Naive B cell (primary cell): ENCODE measurements at regions not wholly inside any gene's neighbourhood (a gene's known extent, or its start where the extent isn't known, plus 50 kb on each side); places are given as distances from the start of the nearest gene placed in this dataset.
A peak's percentile ranks its signal among the peaks of the same experiment; 100 is the strongest.
"Not testable (repeated sequence)": the region's sequence is repeated elsewhere in the genome, so short reads cannot be mapped to it uniquely, and the experiment has no call there.

Experiments
- ATAC-seq, 2 donors: fragments of 150-1000 bp; cut with Tn5 transposase; 2 replicates each; pipeline ENCODE4 v1.10.0; 2021; ENCODE audit warnings: low read depth in 2 of 2, mild to moderate bottlenecking in 2 of 2, moderate library complexity in 2 of 2
- DNase-seq: peaks from one replicate; pipeline ENCODE4 v3.0.0; 2022
- H3K27ac Mint-ChIP-seq, 6 donors: one replicate each; pipeline ENCODE4 v1.8.0; 2020 to 2022; ENCODE audit warnings: mild to moderate bottlenecking in 6 of 6, mixed read lengths in 6 of 6, moderate library complexity in 5 of 6, inconsistent platforms in 2 of 6
- H3K27me3 Mint-ChIP-seq, 3 donors: one replicate each; pipeline ENCODE4 v1.8.0; 2021 to 2022; ENCODE audit warnings: mixed read lengths in 3 of 3, mild to moderate bottlenecking in 1 of 3
- H3K36me3 Mint-ChIP-seq, 2 donors: one replicate each; pipeline ENCODE4 v1.8.0; 2020 to 2022; ENCODE audit warnings: mixed read lengths in 2 of 2, inconsistent platforms in 1 of 2, mild to moderate bottlenecking in 1 of 2
- H3K4me1 Mint-ChIP-seq, 3 donors: one replicate each; pipeline ENCODE4 v1.8.0; 2020 to 2022; ENCODE audit warnings: mixed read lengths in 3 of 3, inconsistent platforms in 1 of 3, mild to moderate bottlenecking in 1 of 3, moderate library complexity in 1 of 3
- H3K4me3 Mint-ChIP-seq, 8 donors: one replicate each; pipeline ENCODE4 v1.8.0; 2020 to 2022; ENCODE audit warnings: mild to moderate bottlenecking in 8 of 8, mixed read lengths in 8 of 8, moderate library complexity in 8 of 8, inconsistent platforms in 2 of 8
- H3K9me3 Mint-ChIP-seq, 7 donors: one replicate each; pipeline ENCODE4 v1.8.0; 2020 to 2022; ENCODE audit warnings: mixed read lengths in 7 of 7, mild to moderate bottlenecking in 5 of 7, inconsistent platforms in 2 of 7, moderate library complexity in 1 of 7

- Mint-ChIP-seq H3K27ac (no peak overlapping the region), H3K4me1 (no peaks in the 10 kb centered on the region), H3K4me3 (no peak overlapping the region), H3K27me3 (no peaks in the 10 kb centered on the region), H3K9me3 (peaks cover 0 to 9% (median 2%) of the 10 kb centered on the region in 7 donors), H3K36me3 (no peaks in the 10 kb centered on the region)
- no peak for ATAC-seq
- no peak for DNase-seq
Measured at GRCh38 chr13:83765796-83766195, 116.5 kb downstream of the SLITRK1 start.

DNA sequence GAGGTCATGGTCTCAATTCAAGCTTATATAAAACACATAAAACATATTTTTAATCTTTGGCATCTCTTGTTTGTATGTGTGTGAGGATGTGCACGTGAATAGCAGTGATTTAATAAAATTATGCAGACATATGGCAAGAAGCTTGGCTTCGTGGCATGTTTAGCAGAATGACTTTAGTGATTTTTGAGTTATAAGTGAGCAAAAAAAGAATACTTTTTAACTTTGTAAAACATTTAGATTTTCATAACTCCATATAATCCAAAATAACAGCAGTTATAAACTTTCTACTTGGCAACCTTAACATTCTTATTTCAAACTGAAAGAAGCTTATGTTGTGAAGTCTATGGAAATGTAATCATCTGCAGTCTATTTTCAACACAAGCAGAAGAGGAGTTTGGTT is 120.6 kb downstream of the SLITRK1 start:
- H3K4me1 Mint-ChIP-seq: no peaks in the 10 kb centered on the region
- no peak for DNase-seq
- no peak overlapping the region for H3K27ac Mint-ChIP-seq
- no peak for ATAC-seq
- peaks cover 0 to 12% (median 4%) of the 10 kb centered on the region in 7 donors for H3K9me3 Mint-ChIP-seq
- H3K27me3 Mint-ChIP-seq: no peaks in the 10 kb centered on the region
- no peaks in the 10 kb centered on the region for H3K36me3 Mint-ChIP-seq
- H3K4me3 Mint-ChIP-seq: no peak overlapping the region

DNA sequence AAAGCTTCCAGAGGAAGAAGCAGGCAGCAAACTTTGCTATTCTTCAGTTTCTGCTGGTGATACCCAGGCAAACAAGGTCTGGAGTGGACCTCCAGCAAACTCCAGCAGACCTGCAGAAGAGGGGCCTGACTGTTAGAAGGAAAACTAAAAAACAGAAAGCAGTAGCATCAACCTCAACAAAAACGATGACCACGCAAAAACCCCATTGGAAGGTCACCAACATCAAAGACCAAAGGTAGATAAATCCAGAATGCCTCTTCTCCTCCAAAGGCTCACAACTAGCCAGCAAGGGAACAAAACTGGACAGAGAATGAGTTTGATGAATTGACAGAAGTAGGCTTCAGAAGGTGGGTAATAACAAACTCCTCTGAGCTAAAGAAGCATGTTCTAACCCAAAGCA is 127.1 kb downstream of the SLITRK1 start:
- H3K27me3 Mint-ChIP-seq, DNase-seq, H3K4me3 Mint-ChIP-seq, H3K27ac Mint-ChIP-seq, H3K36me3 Mint-ChIP-seq, ATAC-seq, H3K4me1 Mint-ChIP-seq: not testable (repeated sequence)
- H3K9me3 Mint-ChIP-seq: peaks cover 5 to 21% (median 14%) of the 10 kb centered on the region in 7 donors

GRCh38 chr13:83753912-83754624 is 128.2 kb downstream of the SLITRK1 start:
- no peak for DNase-seq
- Mint-ChIP-seq H3K4me3 (peak overlapping the region in 2 of 8 donors; percentile 0 to 37), H3K4me1 (no peaks in the 10 kb centered on the region), H3K36me3 (peaks cover 0 to 8% of the 10 kb centered on the region in 2 donors), H3K9me3 (peaks cover 3 to 21% (median 15%) of the 10 kb centered on the region in 7 donors), H3K27ac (no peak overlapping the region), H3K27me3 (no peaks in the 10 kb centered on the region)
- ATAC-seq: no peak

- Mint-ChIP-seq H3K4me1 (no peaks in the 10 kb centered on the region), H3K9me3 (peaks cover 1 to 19% (median 10%) of the 10 kb centered on the region in 7 donors), H3K27me3 (no peaks in the 10 kb centered on the region), H3K27ac (no peak overlapping the region), H3K36me3 (peaks cover 0 to 8% of the 10 kb centered on the region in 2 donors), H3K4me3 (no peak overlapping the region)
- DNase-seq (no peak), ATAC-seq (no peak)
Measured at GRCh38 chr13:83752141-83752540, 130.1 kb downstream of the SLITRK1 start.

DNA sequence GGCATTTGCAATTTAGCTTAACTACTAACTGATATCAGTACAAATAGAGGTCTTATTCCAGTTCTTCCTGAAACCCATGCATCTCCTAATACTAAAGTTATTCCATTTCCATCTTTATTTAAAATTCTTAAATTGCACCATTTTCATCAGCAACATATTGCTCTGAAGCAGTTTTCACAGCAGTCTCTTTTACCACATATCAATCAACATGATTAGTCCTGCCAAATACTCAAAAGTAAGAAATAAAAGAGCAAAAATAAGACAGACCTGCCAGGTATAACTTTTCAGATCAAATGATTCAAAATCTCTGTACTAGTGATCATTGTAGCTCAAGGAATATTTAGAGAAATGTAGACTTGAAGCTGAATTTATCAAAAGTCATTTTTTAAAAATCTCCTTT is 141.7 kb downstream of the SLITRK1 start:
- ATAC-seq: no peak
- H3K27ac Mint-ChIP-seq: no peak overlapping the region
- no peak for DNase-seq
- peaks cover 0 to 5% (median 3%) of the 10 kb centered on the region in 7 donors for H3K9me3 Mint-ChIP-seq
- no peaks in the 10 kb centered on the region for H3K4me1 Mint-ChIP-seq
- no peak overlapping the region for H3K4me3 Mint-ChIP-seq
- no peaks in the 10 kb centered on the region for H3K27me3 Mint-ChIP-seq
- no peaks in the 10 kb centered on the region for H3K36me3 Mint-ChIP-seq

- Mint-ChIP-seq H3K27me3 (no peaks in the 10 kb centered on the region), H3K4me1 (no peaks in the 10 kb centered on the region), H3K9me3 (peaks cover 0 to 4% (median 2%) of the 10 kb centered on the region in 7 donors), H3K4me3 (no peak overlapping the region), H3K27ac (no peak overlapping the region), H3K36me3 (no peaks in the 10 kb centered on the region)
- DNase-seq: no peak
- ATAC-seq: no peak
Measured at GRCh38 chr13:83738407-83738806, 143.9 kb downstream of the SLITRK1 start.

GRCh38 chr13:83733293-83733692 is 149.0 kb downstream of the SLITRK1 start:
- H3K27ac Mint-ChIP-seq: no peak overlapping the region
- no peak overlapping the region for H3K4me3 Mint-ChIP-seq
- H3K36me3 Mint-ChIP-seq: no peaks in the 10 kb centered on the region
- H3K4me1 Mint-ChIP-seq: no peaks in the 10 kb centered on the region
- peaks cover 0 to 4% (median 0%) of the 10 kb centered on the region in 7 donors for H3K9me3 Mint-ChIP-seq
- H3K27me3 Mint-ChIP-seq: no peaks in the 10 kb centered on the region
- DNase-seq (no peak), ATAC-seq (no peak)

DNA sequence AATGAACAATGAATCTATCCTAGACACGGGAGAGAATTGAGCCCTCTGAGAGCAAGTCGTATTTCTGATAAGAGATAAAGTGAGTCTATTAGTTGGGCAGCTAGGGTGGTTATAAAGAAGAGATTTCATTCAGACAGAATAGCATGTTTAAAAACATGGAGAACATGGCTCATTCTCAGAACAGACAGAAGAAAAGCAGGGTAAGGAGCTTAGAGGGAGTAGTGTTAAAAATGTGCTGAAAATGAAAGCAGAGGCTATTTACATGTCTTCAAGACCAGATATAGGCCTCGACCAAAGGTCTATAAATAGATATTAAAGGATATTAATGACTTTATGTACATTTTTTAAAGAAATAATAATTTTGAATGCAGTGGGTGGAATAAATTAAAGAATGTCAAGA is 149.5 kb downstream of the SLITRK1 start:
- H3K36me3 Mint-ChIP-seq: no peaks in the 10 kb centered on the region
- ATAC-seq: no peak
- no peak for DNase-seq
- H3K4me3 Mint-ChIP-seq: no peak overlapping the region
- no peak overlapping the region for H3K27ac Mint-ChIP-seq
- no peaks in the 10 kb centered on the region for H3K27me3 Mint-ChIP-seq
- H3K4me1 Mint-ChIP-seq: no peaks in the 10 kb centered on the region
- H3K9me3 Mint-ChIP-seq: peaks cover 0 to 4% (median 0%) of the 10 kb centered on the region in 7 donors

DNA sequence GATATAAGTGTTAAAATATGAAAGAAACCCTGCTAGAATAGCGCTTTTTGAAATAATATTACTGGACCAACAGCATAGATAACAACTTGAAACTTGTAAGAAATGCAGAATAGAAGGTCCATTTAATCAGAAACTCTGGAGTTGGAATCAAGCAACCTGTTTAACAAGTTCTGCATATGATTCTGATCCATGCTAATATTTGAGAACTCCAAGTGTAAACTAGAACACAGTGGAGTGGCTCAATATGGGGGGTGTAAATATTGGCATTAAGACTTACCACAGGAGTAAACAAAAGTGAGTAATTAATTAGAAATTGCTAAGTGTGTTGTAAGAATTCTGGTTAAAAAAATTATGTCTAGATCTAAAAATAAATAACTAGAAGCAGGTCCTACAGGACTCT is 151.2 kb downstream of the SLITRK1 start:
- no peaks in the 10 kb centered on the region for H3K36me3 Mint-ChIP-seq
- H3K9me3 Mint-ChIP-seq: peaks cover 0 to 3% (median 0%) of the 10 kb centered on the region in 7 donors
- no peaks in the 10 kb centered on the region for H3K27me3 Mint-ChIP-seq
- H3K4me3 Mint-ChIP-seq: no peak overlapping the region
- DNase-seq (no peak), ATAC-seq (no peak)
- H3K4me1 Mint-ChIP-seq: no peaks in the 10 kb centered on the region
- no peak overlapping the region for H3K27ac Mint-ChIP-seq

- H3K27me3 Mint-ChIP-seq: no peaks in the 10 kb centered on the region
- H3K27ac Mint-ChIP-seq: no peak overlapping the region
- peaks cover 0 to 2% (median 0%) of the 10 kb centered on the region in 7 donors for H3K9me3 Mint-ChIP-seq
- no peak for DNase-seq
- no peaks in the 10 kb centered on the region for H3K36me3 Mint-ChIP-seq
- ATAC-seq: no peak
- no peak overlapping the region for H3K4me3 Mint-ChIP-seq
- H3K4me1 Mint-ChIP-seq: no peaks in the 10 kb centered on the region
Measured at GRCh38 chr13:83730674-83731073, 151.6 kb downstream of the SLITRK1 start.

DNA sequence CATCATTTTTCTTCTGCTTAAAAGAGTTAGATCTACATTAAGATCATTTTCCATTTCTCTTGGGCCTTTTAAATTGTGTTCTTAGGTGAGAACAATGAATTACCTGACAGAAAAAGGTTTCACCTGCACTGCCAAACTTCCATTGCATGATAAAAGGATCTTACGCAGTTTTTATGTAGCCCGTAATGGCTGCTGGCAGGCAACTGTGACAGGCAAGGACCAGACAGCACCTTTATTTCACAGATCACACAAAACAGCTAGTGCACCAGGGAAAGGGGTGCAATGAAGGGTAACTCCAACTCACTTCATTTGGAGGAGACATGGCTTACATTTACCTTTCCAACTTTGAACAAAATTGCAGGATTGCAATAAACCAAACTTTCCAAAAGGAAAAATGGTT is 159.8 kb downstream of the SLITRK1 start:
- no peak for DNase-seq
- Mint-ChIP-seq H3K27ac (no peak overlapping the region), H3K36me3 (no peaks in the 10 kb centered on the region), H3K4me3 (no peak overlapping the region), H3K27me3 (no peaks in the 10 kb centered on the region), H3K4me1 (no peaks in the 10 kb centered on the region), H3K9me3 (peaks cover 0 to 4% (median 0%) of the 10 kb centered on the region in 7 donors)
- ATAC-seq: no peak

DNA sequence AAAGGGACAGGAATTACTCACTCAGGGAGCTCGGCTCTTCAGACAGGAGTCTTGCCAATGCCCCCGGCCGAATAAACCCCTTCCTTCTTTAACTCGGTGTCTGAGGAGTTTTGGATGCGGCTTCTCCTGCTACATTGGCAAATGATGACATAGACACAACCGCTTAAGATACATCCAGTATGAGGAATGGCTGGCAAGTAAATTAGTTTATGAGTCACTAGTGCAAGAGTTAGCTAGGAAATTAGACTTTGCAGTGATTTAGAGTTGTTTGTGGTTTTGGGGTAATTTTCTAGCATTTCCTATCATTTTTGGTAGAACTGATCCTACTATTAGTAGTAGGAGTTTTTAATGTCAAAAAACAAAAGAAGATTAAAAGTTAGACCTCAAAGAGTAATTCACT is 166.2 kb downstream of the SLITRK1 start:
- no peaks in the 10 kb centered on the region for H3K4me1 Mint-ChIP-seq
- DNase-seq (no peak), ATAC-seq (no peak)
- no peak overlapping the region for H3K27ac Mint-ChIP-seq
- no peaks in the 10 kb centered on the region for H3K27me3 Mint-ChIP-seq
- no peak overlapping the region for H3K4me3 Mint-ChIP-seq
- H3K9me3 Mint-ChIP-seq: peaks cover 0 to 8% (median 0%) of the 10 kb centered on the region in 7 donors
- no peaks in the 10 kb centered on the region for H3K36me3 Mint-ChIP-seq

DNA sequence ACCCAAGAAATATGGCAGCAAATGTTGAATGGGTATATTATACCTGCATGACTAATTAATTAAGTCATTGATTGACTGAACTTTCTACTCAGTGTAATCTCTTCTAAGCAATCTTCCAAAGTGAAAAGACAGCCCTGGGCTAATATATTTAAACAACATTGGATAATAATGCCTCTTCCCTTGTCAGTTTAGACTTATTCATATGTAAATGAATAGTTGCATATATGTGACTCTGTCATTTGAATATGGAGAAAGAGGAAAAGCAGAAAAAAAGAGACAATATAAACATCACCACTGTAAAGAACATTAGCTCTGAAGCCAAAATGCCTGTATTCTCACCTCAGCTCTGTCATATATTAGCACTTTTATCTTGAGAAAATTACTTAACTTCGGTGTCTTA is 168.0 kb downstream of the SLITRK1 start:
- DNase-seq: no peak
- no peak overlapping the region for H3K27ac Mint-ChIP-seq
- ATAC-seq: no peak
- no peaks in the 10 kb centered on the region for H3K4me1 Mint-ChIP-seq
- no peak overlapping the region for H3K4me3 Mint-ChIP-seq
- no peaks in the 10 kb centered on the region for H3K36me3 Mint-ChIP-seq
- H3K9me3 Mint-ChIP-seq: peaks cover 0 to 8% (median 0%) of the 10 kb centered on the region in 7 donors
- no peaks in the 10 kb centered on the region for H3K27me3 Mint-ChIP-seq

GRCh38 chr13:83710133-83710515 is 172.2 kb downstream of the SLITRK1 start:
- Mint-ChIP-seq H3K36me3 (no peaks in the 10 kb centered on the region), H3K27me3 (no peaks in the 10 kb centered on the region), H3K4me3 (no peak overlapping the region), H3K27ac (no peak overlapping the region), H3K9me3 (peaks cover 0 to 5% (median 0%) of the 10 kb centered on the region in 7 donors), H3K4me1 (no peaks in the 10 kb centered on the region)
- ATAC-seq (no peak), DNase-seq (no peak)
